ENCODE measurements at regions not wholly inside any gene's neighbourhood (a gene's known extent, or its start where the extent isn't known, plus 50 kb on each side); places are given as distances from the start of the nearest gene placed in this dataset.

GRCh38 chr2:220513573-220514288 is 886.3 kb downstream of the SLC4A3 start:
- DNase-seq = no peak
- Mint-ChIP-seq H3K9me3 (no peaks in the 10 kb centered on the region), H3K4me3 (no peak overlapping the region), H3K36me3 (ENCODE audit: low read depth) (no peaks in the 10 kb centered on the region), H3K4me1 (ENCODE audit: low read depth) (no peaks in the 10 kb centered on the region), H3K27ac (no peak overlapping the region), H3K27me3 (no peaks in the 10 kb centered on the region)

GRCh38 chr2:220521551-220521950 is 894.1 kb downstream of the SLC4A3 start:
- Mint-ChIP-seq H3K36me3 (ENCODE audit: low read depth) (no peaks in the 10 kb centered on the region), H3K27ac (no peak overlapping the region), H3K27me3 (no peaks in the 10 kb centered on the region), H3K4me3 (no peak overlapping the region), H3K4me1 (ENCODE audit: low read depth) (no peaks in the 10 kb centered on the region), H3K9me3 (peaks cover 4% of the 10 kb centered on the region)
- DNase-seq = no peak

GRCh38 chr2:220528180-220528675 is 900.8 kb downstream of the SLC4A3 start:
- H3K4me3 Mint-ChIP-seq = no peak overlapping the region
- no peaks in the 10 kb centered on the region for H3K36me3 Mint-ChIP-seq (ENCODE audit: low read depth)

GRCh38 chr2:220531216-220531615 is 903.8 kb downstream of the SLC4A3 start:
- no peaks in the 10 kb centered on the region for H3K36me3 Mint-ChIP-seq (ENCODE audit: low read depth)
- no peak overlapping the region for H3K4me3 Mint-ChIP-seq
- H3K27me3 Mint-ChIP-seq = no peaks in the 10 kb centered on the region
- H3K4me1 Mint-ChIP-seq (ENCODE audit: low read depth) = no peaks in the 10 kb centered on the region
- DNase-seq = no peak
- peaks cover 4% of the 10 kb centered on the region for H3K9me3 Mint-ChIP-seq
- no peak overlapping the region for H3K27ac Mint-ChIP-seq

More at GRCh38 chr2:220528180-220528675, 900.8 kb downstream of the SLC4A3 start:
- peaks cover 8% of the 10 kb centered on the region for H3K9me3 Mint-ChIP-seq
- no peaks in the 10 kb centered on the region for H3K27me3 Mint-ChIP-seq
- no peaks in the 10 kb centered on the region for H3K4me1 Mint-ChIP-seq (ENCODE audit: low read depth)
- DNase-seq = no peak
- no peak overlapping the region for H3K27ac Mint-ChIP-seq

- Mint-ChIP-seq H3K4me1 (ENCODE audit: low read depth) (no peaks in the 10 kb centered on the region), H3K27ac (no peak overlapping the region), H3K36me3 (ENCODE audit: low read depth) (no peaks in the 10 kb centered on the region), H3K27me3 (no peaks in the 10 kb centered on the region), H3K4me3 (no peak overlapping the region), H3K9me3 (peaks cover 4% of the 10 kb centered on the region)
- DNase-seq = no peak
These were observed 906.1 kb downstream of the SLC4A3 start for GRCh38 chr2:220533485-220533884.

GRCh38 chr2:220539481-220539880 is 912.1 kb downstream of the SLC4A3 start:
- no peaks in the 10 kb centered on the region for H3K9me3 Mint-ChIP-seq
- no peak overlapping the region for H3K27ac Mint-ChIP-seq
- no peaks in the 10 kb centered on the region for H3K36me3 Mint-ChIP-seq (ENCODE audit: low read depth)
- H3K4me3 Mint-ChIP-seq = no peak overlapping the region
- no peak for DNase-seq
- no peaks in the 10 kb centered on the region for H3K27me3 Mint-ChIP-seq
- H3K4me1 Mint-ChIP-seq (ENCODE audit: low read depth) = no peaks in the 10 kb centered on the region

- no peaks in the 10 kb centered on the region for H3K27me3 Mint-ChIP-seq
- H3K4me3 Mint-ChIP-seq = no peak overlapping the region
- H3K9me3 Mint-ChIP-seq = no peaks in the 10 kb centered on the region
- no peak overlapping the region for H3K27ac Mint-ChIP-seq
- H3K36me3 Mint-ChIP-seq (ENCODE audit: low read depth) = no peaks in the 10 kb centered on the region
- DNase-seq = no peak
- H3K4me1 Mint-ChIP-seq (ENCODE audit: low read depth) = no peaks in the 10 kb centered on the region
These were observed 916.6 kb downstream of the SLC4A3 start for GRCh38 chr2:220544049-220544448.

- no peak overlapping the region for H3K4me3 Mint-ChIP-seq
- H3K27me3 Mint-ChIP-seq = no peaks in the 10 kb centered on the region
- H3K4me1 Mint-ChIP-seq (ENCODE audit: low read depth) = no peaks in the 10 kb centered on the region
- no peak overlapping the region for H3K27ac Mint-ChIP-seq
- H3K9me3 Mint-ChIP-seq = no peaks in the 10 kb centered on the region
- no peaks in the 10 kb centered on the region for H3K36me3 Mint-ChIP-seq (ENCODE audit: low read depth)
- DNase-seq = no peak
These were observed 923.7 kb downstream of the SLC4A3 start for GRCh38 chr2:220550995-220551700.

GRCh38 chr2:220552790-220553535 is 925.5 kb downstream of the SLC4A3 start:
- no peak for DNase-seq
- Mint-ChIP-seq H3K27me3 (no peaks in the 10 kb centered on the region), H3K4me1 (ENCODE audit: low read depth) (no peaks in the 10 kb centered on the region), H3K9me3 (no peaks in the 10 kb centered on the region), H3K36me3 (ENCODE audit: low read depth) (no peaks in the 10 kb centered on the region), H3K27ac (no peak overlapping the region), H3K4me3 (no peak overlapping the region)

- no peak overlapping the region for H3K27ac Mint-ChIP-seq
- no peak for DNase-seq
- H3K27me3 Mint-ChIP-seq = no peaks in the 10 kb centered on the region
- H3K4me3 Mint-ChIP-seq = no peak overlapping the region
- no peaks in the 10 kb centered on the region for H3K9me3 Mint-ChIP-seq
- no peaks in the 10 kb centered on the region for H3K36me3 Mint-ChIP-seq (ENCODE audit: low read depth)
- no peaks in the 10 kb centered on the region for H3K4me1 Mint-ChIP-seq (ENCODE audit: low read depth)
These were observed 928.7 kb downstream of the SLC4A3 start for GRCh38 chr2:220555961-220556630.

GRCh38 chr2:220556658-220557057 is 929.2 kb downstream of the SLC4A3 start:
- H3K27ac Mint-ChIP-seq = no peak overlapping the region
- no peak for DNase-seq

GRCh38 chr2:220560192-220560591 is 932.8 kb downstream of the SLC4A3 start:
- no peak overlapping the region for H3K27ac Mint-ChIP-seq
- H3K9me3 Mint-ChIP-seq = no peaks in the 10 kb centered on the region
- no peak overlapping the region for H3K4me3 Mint-ChIP-seq
- no peaks in the 10 kb centered on the region for H3K27me3 Mint-ChIP-seq
- no peaks in the 10 kb centered on the region for H3K4me1 Mint-ChIP-seq (ENCODE audit: low read depth)
- no peaks in the 10 kb centered on the region for H3K36me3 Mint-ChIP-seq (ENCODE audit: low read depth)
- DNase-seq = no peak

More at GRCh38 chr2:220556658-220557057, 929.2 kb downstream of the SLC4A3 start:
- Mint-ChIP-seq H3K27me3 (no peaks in the 10 kb centered on the region), H3K4me3 (no peak overlapping the region), H3K4me1 (ENCODE audit: low read depth) (no peaks in the 10 kb centered on the region), H3K36me3 (ENCODE audit: low read depth) (no peaks in the 10 kb centered on the region), H3K9me3 (no peaks in the 10 kb centered on the region)

GRCh38 chr2:220562375-220563140 is 935.1 kb downstream of the SLC4A3 start:
- H3K4me1 Mint-ChIP-seq (ENCODE audit: low read depth) = no peaks in the 10 kb centered on the region
- H3K4me3 Mint-ChIP-seq = no peak overlapping the region
- no peak for DNase-seq
- H3K27me3 Mint-ChIP-seq = no peaks in the 10 kb centered on the region
- no peaks in the 10 kb centered on the region for H3K9me3 Mint-ChIP-seq
- no peaks in the 10 kb centered on the region for H3K36me3 Mint-ChIP-seq (ENCODE audit: low read depth)
- no peak overlapping the region for H3K27ac Mint-ChIP-seq

GRCh38 chr2:220568296-220568695 is 940.9 kb downstream of the SLC4A3 start:
- Mint-ChIP-seq H3K36me3 (ENCODE audit: low read depth) (no peaks in the 10 kb centered on the region), H3K27ac (no peak overlapping the region), H3K4me1 (ENCODE audit: low read depth) (no peaks in the 10 kb centered on the region), H3K27me3 (no peaks in the 10 kb centered on the region), H3K9me3 (no peaks in the 10 kb centered on the region), H3K4me3 (no peak overlapping the region)
- DNase-seq = no peak

All from activated T-cell treated with anti-CD3 and anti-CD28 coated beads, Interleukin-2, amount 50 U/mL, for 24 hours (primary cell).